ENCODE measurements at regions not wholly inside any gene's neighbourhood (a gene's known extent, or its start where the extent isn't known, plus 50 kb on each side); places are given as distances from the start of the nearest gene placed in this dataset.

DNA sequence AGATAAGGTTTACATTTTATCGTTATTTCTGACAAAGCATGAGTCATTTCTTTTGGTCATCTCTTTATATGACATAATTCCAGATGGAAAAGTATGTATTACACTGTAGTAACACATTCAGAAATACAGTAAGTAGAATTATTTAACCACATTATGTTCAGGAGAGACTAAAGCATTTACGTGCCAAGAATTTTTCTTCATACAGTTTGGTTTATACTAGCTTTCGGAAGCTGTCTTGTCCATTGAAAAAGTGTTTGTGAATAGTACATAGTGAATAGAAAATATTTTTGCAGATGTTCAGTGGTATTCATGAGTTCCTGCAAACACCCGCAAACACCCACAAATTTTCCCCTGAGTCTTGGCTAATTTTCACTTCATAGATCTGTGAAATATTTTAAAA lies 1033.0 kb upstream of the INTU start:
- no peak for TF ChIP-seq YY1 (IDR thresholded peaks at IDR 0.05; ENCODE audit: insufficient read depth, insufficient read length)
- no peak for TF ChIP-seq ZNF274 (IDR thresholded peaks at IDR 0.05; ENCODE audit: low read depth, low read length)
- TF ChIP-seq SUZ12 (IDR thresholded peaks at IDR 0.05; ENCODE audit: extremely low read depth, insufficient read depth, insufficient read length): no peak
